GM23338 (cell line): ENCODE measurements at regions not wholly inside any gene's neighbourhood (a gene's known extent, or its start where the extent isn't known, plus 50 kb on each side); places are given as distances from the start of the nearest gene placed in this dataset.

Experiments
- ATAC-seq: fragments of 200-7000 bp; cut with Tn5 transposase; 3 replicates; pipeline ENCODE4 v1.9.1; 2020
- DNase-seq: peaks from one replicate; pipeline ENCODE4 v3.0.0-alpha.2; 2015; ENCODE audit warnings: low spot score
- H2AFZ ChIP-seq: fragments of 200-600 bp; sonication (generic); 2 replicates; pipeline ENCODE4 v1.8.0; 2016; ENCODE audit warnings: antibody characterized with exemption, mild to moderate bottlenecking, moderate library complexity
- H3F3A ChIP-seq: fragments of 200-600 bp; sonication (generic); replicated peaks from 2 replicates; pipeline ENCODE4 v1.8.0; 2017; ENCODE audit warnings: antibody characterized with exemption, mixed run types, low read depth
- H3K27ac ChIP-seq: fragments of 200-600 bp; sonication (generic); 2 replicates; pipeline ENCODE4 v1.6.1; 2016; ENCODE audit warnings: low read depth
- H3K27me3 ChIP-seq: fragments of 200-600 bp; sonication (generic); 2 replicates; pipeline ENCODE4 v1.8.0; 2016; ENCODE audit warnings: mild to moderate bottlenecking, mixed run types, moderate library complexity; ENCODE audit not compliant: insufficient read depth
- H3K36me3 ChIP-seq: fragments of 200-600 bp; sonication (generic); 2 replicates; pipeline ENCODE4 v1.8.0; 2016; ENCODE audit warnings: mild to moderate bottlenecking; ENCODE audit not compliant: insufficient read depth
- H3K4me1 ChIP-seq: fragments of 200-600 bp; sonication (generic); 2 replicates; pipeline ENCODE4 v1.8.0; 2016; ENCODE audit warnings: mild to moderate bottlenecking, moderate library complexity; ENCODE audit not compliant: insufficient read depth
- H3K4me2 ChIP-seq: fragments of 200-600 bp; sonication (generic); 2 replicates; pipeline ENCODE4 v1.7.1; 2017; ENCODE audit warnings: mixed run types
- H3K4me3 ChIP-seq: fragments of 200-600 bp; sonication (generic); 2 replicates; pipeline ENCODE4 v1.6.1; 2016; ENCODE audit warnings: mixed run types
- H3K79me2 ChIP-seq: fragments of 200-600 bp; sonication (generic); replicated peaks from 2 replicates; pipeline ENCODE4 v1.8.0; 2017; ENCODE audit warnings: mild to moderate bottlenecking; ENCODE audit not compliant: insufficient read depth
- H3K9me2 ChIP-seq: fragments of 200-600 bp; sonication (generic); 2 replicates; pipeline ENCODE4 v1.8.0; 2017; ENCODE audit not compliant: insufficient read depth
- H4K20me1 ChIP-seq: fragments of 200-600 bp; sonication (generic); replicated peaks from 2 replicates; pipeline ENCODE4 v1.8.0; 2017; ENCODE audit warnings: mild to moderate bottlenecking; ENCODE audit not compliant: insufficient read depth
- H3K27ac Mint-ChIP-seq: 2 replicates; pipeline ENCODE4 v1.8.0; 2020; ENCODE audit warnings: inconsistent platforms, mild to moderate bottlenecking, moderate library complexity, mixed read lengths
- H3K27me3 Mint-ChIP-seq: 3 replicates; pipeline ENCODE4 v1.8.0; 2022; ENCODE audit warnings: low read depth, mild to moderate bottlenecking, moderate library complexity, mixed read lengths, inconsistent platforms; ENCODE audit not compliant: insufficient read depth, poor library complexity
- H3K36me3 Mint-ChIP-seq: 3 replicates; pipeline ENCODE4 v1.8.0; 2021; ENCODE audit warnings: low read depth, mild to moderate bottlenecking, inconsistent platforms, moderate library complexity, mixed read lengths
- H3K4me1 Mint-ChIP-seq: 3 replicates; pipeline ENCODE4 v1.8.0; 2020; ENCODE audit warnings: mild to moderate bottlenecking, inconsistent platforms, mixed read lengths
- H3K4me3 Mint-ChIP-seq: 3 replicates; pipeline ENCODE4 v1.8.0; 2021; ENCODE audit warnings: moderate library complexity, mild to moderate bottlenecking, inconsistent platforms, mixed read lengths
- H3K9me3 Mint-ChIP-seq: 3 replicates; pipeline ENCODE4 v1.8.0; 2020; ENCODE audit warnings: moderate library complexity, mild to moderate bottlenecking, inconsistent platforms, mixed read lengths
- CREB1 ChIP-seq: fragments of 250-450 bp; sonication (Bioruptor Pico); IDR thresholded peaks from 2 replicates; pipeline ENCODE4 v1.5.0; 2020; ENCODE audit warnings: low read depth, mild to moderate bottlenecking, moderate library complexity
- CTCF ChIP-seq, 2 experiments: fragments of 200-600 bp in 1 of 2; sonication (generic) in 1 of 2; conservative IDR thresholded peaks; 2 replicates each; pipeline versions ENCODE4 v1.5.1 to v1.6.1; 2016 to 2017; ENCODE audit warnings: antibody characterized with exemption in 2 of 2, low read depth in 2 of 2, mild to moderate bottlenecking in 2 of 2, moderate library complexity in 1 of 2
- EZH2phosphoT487 ChIP-seq: fragments of 200-600 bp; sonication (generic); IDR thresholded peaks from one replicate; pipeline ENCODE4 v1.8.1; 2018; ENCODE audit warnings: antibody characterized with exemption; ENCODE audit not compliant: unreplicated experiment
- POLR2AphosphoS5 ChIP-seq: IDR thresholded peaks from 2 replicates; pipeline ENCODE4 v1.6.1; 2016; ENCODE audit warnings: antibody characterized with exemption, low read depth
- REST ChIP-seq: IDR thresholded peaks from one replicate; pipeline ENCODE4 v1.6.1; 2018; ENCODE audit warnings: antibody characterized with exemption; ENCODE audit not compliant: unreplicated experiment
- STAT1 ChIP-seq: IDR thresholded peaks from one replicate; pipeline ENCODE4 v1.6.1; 2016; ENCODE audit warnings: antibody characterized with exemption; ENCODE audit not compliant: unreplicated experiment
- ZNF114 ChIP-seq: fragments of 250-450 bp; sonication (Bioruptor Pico); IDR thresholded peaks from 2 replicates; pipeline ENCODE4 v1.5.0; 2020; ENCODE audit warnings: mild to moderate bottlenecking, moderate library complexity
- ZNF331 ChIP-seq: fragments of 250-450 bp; sonication (Bioruptor Pico); IDR thresholded peaks from 2 replicates; pipeline ENCODE4 v1.5.0; 2020; ENCODE audit warnings: low read depth, mild to moderate bottlenecking, moderate library complexity

GRCh38 chr13:69565334-69565733 lies 542.3 kb upstream of the ATXN8OS start:
- no peaks in the 10 kb centered on the region for H3K4me1 Mint-ChIP-seq
- H3K4me3 Mint-ChIP-seq: no peak overlapping the region
- H4K20me1 ChIP-seq: no peaks in the 10 kb centered on the region

GRCh38 chr13:69556540-69557196 lies 551.0 kb upstream of the ATXN8OS start:
- H2AFZ ChIP-seq: peak overlapping the region; percentile 57; the same call in 1 of the 2 replicates
- peak; percentile 41; the same call in 1 of the 3 replicates for ATAC-seq

More at GRCh38 chr13:69565334-69565733, 542.3 kb upstream of the ATXN8OS start:
- ATAC-seq (peak; percentile 86), DNase-seq (peak; percentile 80)
- H3K4me3 ChIP-seq: no peak overlapping the region
- 0 out of 3 replicates have a peak, but pooled peaks cover 3% of the 10 kb centered on the region for H3K9me3 Mint-ChIP-seq
- TF ChIP-seq ZNF331 (CRISPR knock-in tag) (no peak), CTCF (conservative IDR thresholded peaks at IDR 0.05; ENCODE audit: low read depth in 2 of 2) (peak; percentile 75 to 81)
- no peaks in the 10 kb centered on the region for H3K79me2 ChIP-seq
- H3K27me3 Mint-ChIP-seq: no peaks in the 10 kb centered on the region
- no peaks in the 10 kb centered on the region for H3K4me1 ChIP-seq
- H3F3A ChIP-seq: no peaks in the 10 kb centered on the region
- H3K36me3 ChIP-seq: no peaks in the 10 kb centered on the region
- H3K27me3 ChIP-seq: no peaks in the 10 kb centered on the region
- no peak overlapping the region for H3K27ac ChIP-seq
- H3K36me3 Mint-ChIP-seq: no peaks in the 10 kb centered on the region
- H2AFZ ChIP-seq: no peak overlapping the region
- H3K9me2 ChIP-seq: no peaks in the 10 kb centered on the region
- H3K27ac Mint-ChIP-seq: no peak overlapping the region
- H3K4me2 ChIP-seq: no peak overlapping the region

More at GRCh38 chr13:69556540-69557196, 551.0 kb upstream of the ATXN8OS start:
- Mint-ChIP-seq H3K27ac (peak overlapping the region; percentile 89), H3K9me3 (no peaks in the 10 kb centered on the region), H3K36me3 (no peaks in the 10 kb centered on the region), H3K4me3 (no peak overlapping the region), H3K4me1 (peaks cover 4% of the 10 kb centered on the region; the same call in 2 of the 3 replicates), H3K27me3 (peaks cover 3% of the 10 kb centered on the region)
- no peaks in the 10 kb centered on the region for H4K20me1 ChIP-seq
- 0 out of 2 replicates have a peak, but pooled peaks cover 7% of the 10 kb centered on the region for H3K9me2 ChIP-seq
- no peaks in the 10 kb centered on the region for H3F3A ChIP-seq
- no peak for DNase-seq
- H3K4me3 ChIP-seq: no peak overlapping the region
- no peaks in the 10 kb centered on the region for H3K36me3 ChIP-seq
- no peak overlapping the region for H3K27ac ChIP-seq
- no peaks in the 10 kb centered on the region for H3K4me1 ChIP-seq
- no peak for TF ChIP-seq STAT1
- no peak for TF ChIP-seq CREB1 (CRISPR knock-in tag)
- no peak for TF ChIP-seq ZNF114 (CRISPR knock-in tag)
- TF ChIP-seq CTCF (conservative IDR thresholded peaks at IDR 0.05; ENCODE audit: low read depth in 2 of 2): no peak
- TF ChIP-seq EZH2phosphoT487: no peak
- TF ChIP-seq POLR2AphosphoS5: no peak
- no peak for TF ChIP-seq ZNF331 (CRISPR knock-in tag)
- TF ChIP-seq REST: no peak
- H3K27me3 ChIP-seq: no peaks in the 10 kb centered on the region
- no peaks in the 10 kb centered on the region for H3K79me2 ChIP-seq
- no peak overlapping the region for H3K4me2 ChIP-seq
